ENCODE measurements at regions not wholly inside any gene's neighbourhood (a gene's known extent, or its start where the extent isn't known, plus 50 kb on each side); places are given as distances from the start of the nearest gene placed in this dataset.

- H3K4me3 ChIP-seq (ENCODE audit: low read depth in 1 of 5, low read length in 5 of 5), result no peak overlapping the region
- H3K27ac ChIP-seq (ENCODE audit: low read depth, low read length), result no peak overlapping the region
- no peaks in the 10 kb centered on the region for H3K9me3 ChIP-seq (ENCODE audit: control insufficient read depth in 5 of 5, low read length in 5 of 5)
- H3K4me1 ChIP-seq (ENCODE audit: control insufficient read depth in 5 of 5, insufficient read depth in 5 of 5, low read length in 5 of 5), result no peaks in the 10 kb centered on the region
- no peak overlapping the region for H3K9ac ChIP-seq (ENCODE audit: low read length in 5 of 5)
- no peaks in the 10 kb centered on the region for H3K36me3 ChIP-seq (ENCODE audit: control insufficient read depth in 5 of 5, insufficient read depth in 5 of 5, low read length in 5 of 5)
- no peaks in the 10 kb centered on the region for H3K27me3 ChIP-seq (ENCODE audit: control insufficient read depth in 5 of 5, insufficient read depth in 4 of 5, low read length in 5 of 5)
Measured at GRCh38 chr17:13807103-13807502, 205.4 kb upstream of the HS3ST3A1 start.

GRCh38 chr17:13812350-13812749 lies 210.6 kb upstream of the HS3ST3A1 start:
- Histone ChIP-seq H3K36me3 (ENCODE audit: control insufficient read depth in 5 of 5, insufficient read depth in 5 of 5, low read length in 5 of 5) (no peaks in the 10 kb centered on the region), H3K4me3 (ENCODE audit: low read depth in 1 of 5, low read length in 5 of 5) (no peak overlapping the region), H3K9me3 (ENCODE audit: control insufficient read depth in 5 of 5, low read length in 5 of 5) (peaks cover 0 to 1% (median 0%) of the 10 kb centered on the region in 5 donors), H3K27ac (ENCODE audit: low read depth, low read length) (no peak overlapping the region), H3K9ac (ENCODE audit: low read length in 5 of 5) (no peak overlapping the region), H3K4me1 (ENCODE audit: control insufficient read depth in 5 of 5, insufficient read depth in 5 of 5, low read length in 5 of 5) (no peaks in the 10 kb centered on the region), H3K27me3 (ENCODE audit: control insufficient read depth in 5 of 5, insufficient read depth in 4 of 5, low read length in 5 of 5) (no peaks in the 10 kb centered on the region)

GRCh38 chr17:13813347-13814240 lies 211.9 kb upstream of the HS3ST3A1 start:
- Histone ChIP-seq H3K4me3 (ENCODE audit: low read depth in 1 of 5, low read length in 5 of 5) (no peak overlapping the region), H3K27me3 (ENCODE audit: control insufficient read depth in 5 of 5, insufficient read depth in 4 of 5, low read length in 5 of 5) (no peaks in the 10 kb centered on the region), H3K9ac (ENCODE audit: low read length in 5 of 5) (no peak overlapping the region), H3K9me3 (ENCODE audit: control insufficient read depth in 5 of 5, low read length in 5 of 5) (peaks cover 0 to 2% (median 0%) of the 10 kb centered on the region in 5 donors), H3K27ac (ENCODE audit: low read depth, low read length) (no peak overlapping the region), H3K36me3 (ENCODE audit: control insufficient read depth in 5 of 5, insufficient read depth in 5 of 5, low read length in 5 of 5) (no peaks in the 10 kb centered on the region), H3K4me1 (ENCODE audit: control insufficient read depth in 5 of 5, insufficient read depth in 5 of 5, low read length in 5 of 5) (no peaks in the 10 kb centered on the region)

GRCh38 chr17:13822700-13823099 lies 221.0 kb upstream of the HS3ST3A1 start:
- Histone ChIP-seq H3K9me3 (ENCODE audit: control insufficient read depth in 5 of 5, low read length in 5 of 5) (peaks cover 0 to 10% (median 0%) of the 10 kb centered on the region in 5 donors), H3K9ac (ENCODE audit: low read length in 5 of 5) (no peak overlapping the region), H3K36me3 (ENCODE audit: control insufficient read depth in 5 of 5, insufficient read depth in 5 of 5, low read length in 5 of 5) (no peaks in the 10 kb centered on the region), H3K4me3 (ENCODE audit: low read depth in 1 of 5, low read length in 5 of 5) (no peak overlapping the region), H3K27me3 (ENCODE audit: control insufficient read depth in 5 of 5, insufficient read depth in 4 of 5, low read length in 5 of 5) (no peaks in the 10 kb centered on the region), H3K4me1 (ENCODE audit: control insufficient read depth in 5 of 5, insufficient read depth in 5 of 5, low read length in 5 of 5) (no peaks in the 10 kb centered on the region), H3K27ac (ENCODE audit: low read depth, low read length) (no peak overlapping the region)

DNA sequence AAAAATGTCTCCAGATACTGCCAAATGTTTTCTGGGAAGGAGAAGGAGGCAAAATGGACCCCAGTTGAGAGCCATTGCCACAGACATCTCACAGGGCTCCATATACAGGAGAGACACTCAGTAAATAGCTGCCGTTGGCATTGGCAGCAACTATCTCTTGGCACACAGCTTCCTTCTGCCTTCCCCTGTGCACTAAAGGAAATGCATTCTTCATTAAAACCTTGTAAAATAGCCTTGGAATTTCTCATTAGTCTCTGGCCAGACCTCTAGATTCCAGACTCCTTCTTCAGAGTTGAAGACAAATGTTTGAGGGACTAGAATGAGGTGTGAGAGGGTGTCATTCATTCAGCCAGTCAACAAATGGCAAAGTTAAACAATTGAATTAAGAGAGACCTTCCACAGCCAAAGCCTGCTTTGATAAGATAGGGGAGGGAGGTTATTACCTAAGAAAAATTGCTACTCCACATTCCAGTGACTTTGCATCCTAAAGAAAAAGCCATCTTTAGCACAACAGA lies 223.9 kb upstream of the HS3ST3A1 start:
- H3K9me3 ChIP-seq (ENCODE audit: control insufficient read depth in 5 of 5, low read length in 5 of 5), result peaks cover 0 to 10% (median 0%) of the 10 kb centered on the region in 5 donors
- H3K4me3 ChIP-seq (ENCODE audit: low read depth in 1 of 5, low read length in 5 of 5), result no peak overlapping the region
- H3K36me3 ChIP-seq (ENCODE audit: control insufficient read depth in 5 of 5, insufficient read depth in 5 of 5, low read length in 5 of 5), result no peaks in the 10 kb centered on the region
- H3K27me3 ChIP-seq (ENCODE audit: control insufficient read depth in 5 of 5, insufficient read depth in 4 of 5, low read length in 5 of 5), result no peaks in the 10 kb centered on the region
- no peaks in the 10 kb centered on the region for H3K4me1 ChIP-seq (ENCODE audit: control insufficient read depth in 5 of 5, insufficient read depth in 5 of 5, low read length in 5 of 5)
- H3K27ac ChIP-seq (ENCODE audit: low read depth, low read length), result no peak overlapping the region
- no peak overlapping the region for H3K9ac ChIP-seq (ENCODE audit: low read length in 5 of 5)

- Histone ChIP-seq H3K9me3 (ENCODE audit: control insufficient read depth in 5 of 5, low read length in 5 of 5) (peaks cover 0 to 10% (median 0%) of the 10 kb centered on the region in 5 donors), H3K36me3 (ENCODE audit: control insufficient read depth in 5 of 5, insufficient read depth in 5 of 5, low read length in 5 of 5) (no peaks in the 10 kb centered on the region), H3K4me3 (ENCODE audit: low read depth in 1 of 5, low read length in 5 of 5) (no peak overlapping the region), H3K4me1 (ENCODE audit: control insufficient read depth in 5 of 5, insufficient read depth in 5 of 5, low read length in 5 of 5) (no peaks in the 10 kb centered on the region), H3K27ac (ENCODE audit: low read depth, low read length) (no peak overlapping the region), H3K9ac (ENCODE audit: low read length in 5 of 5) (no peak overlapping the region), H3K27me3 (ENCODE audit: control insufficient read depth in 5 of 5, insufficient read depth in 4 of 5, low read length in 5 of 5) (no peaks in the 10 kb centered on the region)
Measured at GRCh38 chr17:13827118-13827517, 225.4 kb upstream of the HS3ST3A1 start.

- Histone ChIP-seq H3K36me3 (ENCODE audit: control insufficient read depth in 5 of 5, insufficient read depth in 5 of 5, low read length in 5 of 5) (no peaks in the 10 kb centered on the region), H3K4me3 (ENCODE audit: low read depth in 1 of 5, low read length in 5 of 5) (no peak overlapping the region), H3K9ac (ENCODE audit: low read length in 5 of 5) (no peak overlapping the region), H3K9me3 (ENCODE audit: control insufficient read depth in 5 of 5, low read length in 5 of 5) (peaks cover 0 to 5% (median 0%) of the 10 kb centered on the region in 5 donors), H3K4me1 (ENCODE audit: control insufficient read depth in 5 of 5, insufficient read depth in 5 of 5, low read length in 5 of 5) (no peaks in the 10 kb centered on the region), H3K27me3 (ENCODE audit: control insufficient read depth in 5 of 5, insufficient read depth in 4 of 5, low read length in 5 of 5) (no peaks in the 10 kb centered on the region), H3K27ac (ENCODE audit: low read depth, low read length) (no peak overlapping the region)
Measured at GRCh38 chr17:13833921-13834320, 232.2 kb upstream of the HS3ST3A1 start.

GRCh38 chr17:13835151-13835550 lies 233.4 kb upstream of the HS3ST3A1 start:
- Histone ChIP-seq H3K27me3 (ENCODE audit: control insufficient read depth in 5 of 5, insufficient read depth in 4 of 5, low read length in 5 of 5) (no peaks in the 10 kb centered on the region), H3K9me3 (ENCODE audit: control insufficient read depth in 5 of 5, low read length in 5 of 5) (peaks cover 0 to 5% (median 0%) of the 10 kb centered on the region in 5 donors), H3K36me3 (ENCODE audit: control insufficient read depth in 5 of 5, insufficient read depth in 5 of 5, low read length in 5 of 5) (no peaks in the 10 kb centered on the region), H3K4me1 (ENCODE audit: control insufficient read depth in 5 of 5, insufficient read depth in 5 of 5, low read length in 5 of 5) (no peaks in the 10 kb centered on the region), H3K9ac (ENCODE audit: low read length in 5 of 5) (no peak overlapping the region), H3K4me3 (ENCODE audit: low read depth in 1 of 5, low read length in 5 of 5) (no peak overlapping the region), H3K27ac (ENCODE audit: low read depth, low read length) (no peak overlapping the region)

GRCh38 chr17:13837417-13837816 lies 231.9 kb upstream of the COX10 start:
- Histone ChIP-seq H3K27ac (ENCODE audit: low read depth, low read length) (no peak overlapping the region), H3K9ac (ENCODE audit: low read length in 5 of 5) (no peak overlapping the region), H3K27me3 (ENCODE audit: control insufficient read depth in 5 of 5, insufficient read depth in 4 of 5, low read length in 5 of 5) (no peaks in the 10 kb centered on the region), H3K36me3 (ENCODE audit: control insufficient read depth in 5 of 5, insufficient read depth in 5 of 5, low read length in 5 of 5) (no peaks in the 10 kb centered on the region), H3K4me1 (ENCODE audit: control insufficient read depth in 5 of 5, insufficient read depth in 5 of 5, low read length in 5 of 5) (no peaks in the 10 kb centered on the region), H3K4me3 (ENCODE audit: low read depth in 1 of 5, low read length in 5 of 5) (no peak overlapping the region), H3K9me3 (ENCODE audit: control insufficient read depth in 5 of 5, low read length in 5 of 5) (peaks cover 0 to under 1% (median 0%) of the 10 kb centered on the region in 5 donors)

DNA sequence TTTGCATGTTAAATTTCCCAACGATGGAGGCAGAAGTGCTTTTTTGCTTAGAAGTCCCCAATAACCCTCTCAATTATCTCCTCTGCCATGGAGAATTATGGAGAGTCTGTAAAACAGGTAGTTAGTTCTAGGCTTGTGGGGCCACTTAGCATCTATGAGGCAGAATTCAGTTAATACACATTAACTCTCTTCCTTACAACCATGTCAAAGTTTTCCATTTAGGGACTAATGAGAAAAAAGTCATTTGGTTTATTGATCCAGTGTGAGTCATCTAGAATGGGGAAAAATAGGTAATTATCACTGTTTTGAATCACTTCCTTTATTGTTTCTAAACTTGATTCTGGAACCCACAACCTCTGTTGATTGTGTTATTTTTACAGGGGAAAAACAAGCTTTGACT lies 229.1 kb upstream of the COX10 start:
- no peak overlapping the region for H3K4me3 ChIP-seq (ENCODE audit: low read depth in 1 of 5, low read length in 5 of 5)
- H3K36me3 ChIP-seq (ENCODE audit: control insufficient read depth in 5 of 5, insufficient read depth in 5 of 5, low read length in 5 of 5), result no peaks in the 10 kb centered on the region
- H3K27me3 ChIP-seq (ENCODE audit: control insufficient read depth in 5 of 5, insufficient read depth in 4 of 5, low read length in 5 of 5), result no peaks in the 10 kb centered on the region
- no peaks in the 10 kb centered on the region for H3K4me1 ChIP-seq (ENCODE audit: control insufficient read depth in 5 of 5, insufficient read depth in 5 of 5, low read length in 5 of 5)
- no peak overlapping the region for H3K27ac ChIP-seq (ENCODE audit: low read depth, low read length)
- no peak overlapping the region for H3K9ac ChIP-seq (ENCODE audit: low read length in 5 of 5)
- H3K9me3 ChIP-seq (ENCODE audit: control insufficient read depth in 5 of 5, low read length in 5 of 5), result no peaks in the 10 kb centered on the region
